ENCODE measurements at regions not wholly inside any gene's neighbourhood (a gene's known extent, or its start where the extent isn't known, plus 50 kb on each side); places are given as distances from the start of the nearest gene placed in this dataset.

GRCh38 chr16:27651301-27651700 lies 101.4 kb downstream of the KATNIP start:
- no peak for TF ChIP-seq POLR2AphosphoS5 (IDR thresholded peaks at IDR 0.05; ENCODE audit: low read depth, low read length)
- no peak for TF ChIP-seq PAX5 (IDR thresholded peaks at IDR 0.05; ENCODE audit: insufficient read depth, low read length, severe bottlenecking)
